Endothelial cell (in vitro differentiated cells): ENCODE measurements at regions not wholly inside any gene's neighbourhood (a gene's known extent, or its start where the extent isn't known, plus 50 kb on each side); places are given as distances from the start of the nearest gene placed in this dataset.

ENCODE experiments used
- DNase-seq: peaks from one replicate; pipeline ENCODE4 v3.0.0; 2021; ENCODE audit warnings: low spot score
- H3K27ac Mint-ChIP-seq: one replicate; pipeline ENCODE4 v1.8.0; 2021; ENCODE audit warnings: mixed read lengths, inconsistent platforms; ENCODE audit not compliant: unreplicated experiment
- H3K27me3 Mint-ChIP-seq: one replicate; pipeline ENCODE4 v1.8.0; 2021; ENCODE audit warnings: mild to moderate bottlenecking, moderate library complexity, mixed read lengths, inconsistent platforms; ENCODE audit not compliant: unreplicated experiment
- H3K36me3 Mint-ChIP-seq: one replicate; pipeline ENCODE4 v1.8.0; 2021; ENCODE audit warnings: mild to moderate bottlenecking, low read depth, mixed read lengths, inconsistent platforms; ENCODE audit not compliant: unreplicated experiment
- H3K4me1 Mint-ChIP-seq: one replicate; pipeline ENCODE4 v1.8.0; 2021; ENCODE audit warnings: mild to moderate bottlenecking, mixed read lengths, inconsistent platforms; ENCODE audit not compliant: unreplicated experiment
- H3K4me3 Mint-ChIP-seq: one replicate; pipeline ENCODE4 v1.8.0; 2021; ENCODE audit warnings: mild to moderate bottlenecking, mixed read lengths, inconsistent platforms; ENCODE audit not compliant: unreplicated experiment
- H3K9me3 Mint-ChIP-seq: one replicate; pipeline ENCODE4 v1.8.0; 2021; ENCODE audit warnings: mixed read lengths, inconsistent platforms; ENCODE audit not compliant: unreplicated experiment
- CTCF ChIP-seq: fragments of 200-600 bp; sonication (generic); IDR thresholded peaks from one replicate; pipeline ENCODE4 v1.5.0; 2021; ENCODE audit warnings: antibody characterized with exemption; ENCODE audit not compliant: unreplicated experiment

- Mint-ChIP-seq H3K4me1 (peaks cover 36% of the 10 kb centered on the region), H3K36me3 (no peaks in the 10 kb centered on the region), H3K4me3 (peak overlapping the region; percentile 5), H3K9me3 (no peaks in the 10 kb centered on the region), H3K27me3 (peaks cover 2% of the 10 kb centered on the region), H3K27ac (peak overlapping the region; percentile 76)
- no peak for DNase-seq
- no peak for TF ChIP-seq CTCF
Measured at GRCh38 chr1:95948023-95948422, 714.0 kb downstream of the RWDD3 start.

GRCh38 chr1:95951371-95952102, 717.5 kb downstream of the RWDD3 start:
- TF ChIP-seq CTCF: no peak
- H3K9me3 Mint-ChIP-seq: no peaks in the 10 kb centered on the region
- H3K27me3 Mint-ChIP-seq: peaks cover 2% of the 10 kb centered on the region
- no peak overlapping the region for H3K4me3 Mint-ChIP-seq
- H3K4me1 Mint-ChIP-seq: peaks cover 55% of the 10 kb centered on the region
- H3K36me3 Mint-ChIP-seq: no peaks in the 10 kb centered on the region
- H3K27ac Mint-ChIP-seq: peak overlapping the region; percentile 77
- DNase-seq: no peak

- H3K36me3 Mint-ChIP-seq: no peaks in the 10 kb centered on the region
- no peak overlapping the region for H3K4me3 Mint-ChIP-seq
- peaks cover 53% of the 10 kb centered on the region for H3K4me1 Mint-ChIP-seq
- H3K27me3 Mint-ChIP-seq: peaks cover 2% of the 10 kb centered on the region
- peak overlapping the region; percentile 37 for H3K27ac Mint-ChIP-seq
- DNase-seq: peak; percentile 9
- no peak for TF ChIP-seq CTCF
- H3K9me3 Mint-ChIP-seq: no peaks in the 10 kb centered on the region
Measured at GRCh38 chr1:95953015-95953414, 719.0 kb downstream of the RWDD3 start.

- Mint-ChIP-seq H3K4me1 (peaks cover 43% of the 10 kb centered on the region), H3K27me3 (peaks cover 2% of the 10 kb centered on the region), H3K4me3 (no peak overlapping the region), H3K27ac (no peak overlapping the region), H3K36me3 (no peaks in the 10 kb centered on the region), H3K9me3 (no peaks in the 10 kb centered on the region)
- TF ChIP-seq CTCF: no peak
- DNase-seq: no peak
Measured at GRCh38 chr1:95954585-95954984, 720.6 kb downstream of the RWDD3 start.

- no peak for DNase-seq
- Mint-ChIP-seq H3K9me3 (no peaks in the 10 kb centered on the region), H3K27me3 (peaks cover 2% of the 10 kb centered on the region), H3K4me3 (no peak overlapping the region), H3K36me3 (no peaks in the 10 kb centered on the region), H3K4me1 (peaks cover 33% of the 10 kb centered on the region), H3K27ac (no peak overlapping the region)
- TF ChIP-seq CTCF: no peak
Measured at GRCh38 chr1:95956215-95956614, 722.2 kb downstream of the RWDD3 start.
